Breast epithelium (tissue), 4 donors: ENCODE measurements at regions not wholly inside any gene's neighbourhood (a gene's known extent, or its start where the extent isn't known, plus 50 kb on each side); places are given as distances from the start of the nearest gene placed in this dataset.

Source experiments
- DNase-seq, 2 donors: peaks; one replicate each; pipeline ENCODE4 v3.0.0-alpha.2; 2019; ENCODE audit warnings: low spot score in 2 of 2
- H3K27ac ChIP-seq, 2 donors: fragments of 200-600 bp; sonication (generic) in 1 of 2; one replicate each; pipeline ENCODE4 v1.5.1; 2016 to 2019; ENCODE audit warnings: mild to moderate bottlenecking in 1 of 2
- H3K27me3 ChIP-seq, 2 donors: fragments of 200-600 bp; sonication (generic) in 1 of 2; one replicate each; pipeline versions ENCODE4 v1.5.1 to v1.6.0; 2017 to 2019; ENCODE audit warnings: control low read depth in 1 of 2, mild to moderate bottlenecking in 1 of 2
- H3K36me3 ChIP-seq: fragments of 200-600 bp; one replicate; pipeline ENCODE4 v1.5.1; 2019
- H3K4me1 ChIP-seq, 2 donors: fragments of 200-600 bp; sonication (generic); one replicate each; pipeline ENCODE4 v1.5.1; 2016 to 2019; ENCODE audit warnings: control low read depth in 1 of 2
- H3K4me3 ChIP-seq, 3 donors: fragments of 200-600 bp; sonication (generic); 1 replicate in 2 of 3; 2 replicates in 1 of 3; pipeline ENCODE4 v1.5.1; 2016 to 2019; ENCODE audit warnings: mild to moderate bottlenecking in 3 of 3, moderate library complexity in 2 of 3
- H3K9me3 ChIP-seq, 2 donors: fragments of 200-600 bp; sonication (generic) in 1 of 2; one replicate each; pipeline ENCODE4 v1.5.1; 2016 to 2019; ENCODE audit warnings: control low read depth in 1 of 2
- POLR2A ChIP-seq: fragments of 450-650 bp; IDR thresholded peaks from one replicate; pipeline ENCODE4 v1.6.1; 2016; ENCODE audit warnings: antibody characterized with exemption, mild to moderate bottlenecking, moderate library complexity
- POLR2AphosphoS5 ChIP-seq, 3 donors: sonication (generic); formaldehyde crosslinking; IDR thresholded peaks; one replicate each; pipeline ENCODE4 v1.6.1; 2017; ENCODE audit warnings: antibody characterized with exemption in 3 of 3
- intact Hi-C: fragments of 100-400 bp; cut with DNase I; formaldehyde crosslinking; loops from one replicate; pipeline ENCODE4 v1.15.1; 2023; ENCODE audit warnings: low total_unique reads
- TF ChIP-seq, protein P1 (sequence below), 3 donors: fragments of 450-650 bp; IDR thresholded peaks; one replicate each; pipeline ENCODE4 v1.5.1; 2016 to 2017; ENCODE audit warnings: antibody characterized with exemption in 3 of 3, mild to moderate bottlenecking in 3 of 3, moderate library complexity in 3 of 3

DNA sequence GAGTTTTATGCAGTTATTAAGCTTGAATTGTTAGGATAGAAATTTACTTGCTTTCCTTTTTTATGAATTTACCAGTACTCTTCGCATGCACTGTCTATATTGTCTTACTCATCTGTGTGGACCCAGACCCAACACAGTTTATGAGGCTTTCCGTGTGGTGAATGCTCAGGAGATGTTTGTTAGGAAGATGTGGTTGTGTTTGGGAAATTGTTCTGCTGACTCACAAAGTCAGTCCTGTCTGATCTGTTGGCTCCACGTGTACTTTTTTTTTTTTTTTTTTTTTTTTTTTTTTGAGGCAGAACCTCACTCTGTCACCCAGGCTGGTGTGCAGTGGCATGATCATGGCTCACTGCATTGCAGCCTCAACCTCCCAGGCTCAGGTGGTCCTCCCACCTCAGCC, 532.5 kb downstream of the LMO7 start:
- Histone ChIP-seq H3K27ac (no peak overlapping the region), H3K27me3 (no peaks in the 10 kb centered on the region), H3K4me1 (no peaks in the 10 kb centered on the region), H3K4me3 (no peak overlapping the region), H3K36me3 (no peaks in the 10 kb centered on the region), H3K9me3 (no peaks in the 10 kb centered on the region)
- DNase-seq: no peak
- intact Hi-C loops: no loop called here
- no peak for TF ChIP-seq POLR2A
- TF ChIP-seq, protein P1, sequence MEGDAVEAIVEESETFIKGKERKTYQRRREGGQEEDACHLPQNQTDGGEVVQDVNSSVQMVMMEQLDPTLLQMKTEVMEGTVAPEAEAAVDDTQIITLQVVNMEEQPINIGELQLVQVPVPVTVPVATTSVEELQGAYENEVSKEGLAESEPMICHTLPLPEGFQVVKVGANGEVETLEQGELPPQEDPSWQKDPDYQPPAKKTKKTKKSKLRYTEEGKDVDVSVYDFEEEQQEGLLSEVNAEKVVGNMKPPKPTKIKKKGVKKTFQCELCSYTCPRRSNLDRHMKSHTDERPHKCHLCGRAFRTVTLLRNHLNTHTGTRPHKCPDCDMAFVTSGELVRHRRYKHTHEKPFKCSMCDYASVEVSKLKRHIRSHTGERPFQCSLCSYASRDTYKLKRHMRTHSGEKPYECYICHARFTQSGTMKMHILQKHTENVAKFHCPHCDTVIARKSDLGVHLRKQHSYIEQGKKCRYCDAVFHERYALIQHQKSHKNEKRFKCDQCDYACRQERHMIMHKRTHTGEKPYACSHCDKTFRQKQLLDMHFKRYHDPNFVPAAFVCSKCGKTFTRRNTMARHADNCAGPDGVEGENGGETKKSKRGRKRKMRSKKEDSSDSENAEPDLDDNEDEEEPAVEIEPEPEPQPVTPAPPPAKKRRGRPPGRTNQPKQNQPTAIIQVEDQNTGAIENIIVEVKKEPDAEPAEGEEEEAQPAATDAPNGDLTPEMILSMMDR (IDR thresholded peaks at IDR 0.05): no peak
- TF ChIP-seq POLR2AphosphoS5 (IDR thresholded peaks at IDR 0.05): no peak

DNA sequence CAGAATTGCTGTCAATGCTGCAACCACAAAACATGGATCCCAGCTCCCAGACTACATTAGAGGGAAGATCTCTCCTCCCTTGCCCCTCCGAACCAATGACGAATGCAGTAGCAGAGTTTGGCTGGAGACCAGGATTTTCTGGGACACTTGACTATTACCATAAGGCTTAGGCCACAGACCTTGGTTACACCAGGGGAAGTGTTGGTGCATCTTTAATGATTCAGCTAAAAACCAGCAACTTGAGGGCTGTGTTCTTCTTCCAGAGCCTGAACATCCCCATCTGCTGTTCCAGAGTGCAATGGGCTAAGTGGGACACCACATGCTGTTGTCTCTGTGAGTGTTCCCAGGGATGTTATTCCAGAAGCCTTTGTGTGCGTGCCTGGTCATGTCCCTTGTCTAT, 528.2 kb downstream of the LMO7 start:
- H3K4me1 ChIP-seq: no peaks in the 10 kb centered on the region
- no peak for DNase-seq

DNA sequence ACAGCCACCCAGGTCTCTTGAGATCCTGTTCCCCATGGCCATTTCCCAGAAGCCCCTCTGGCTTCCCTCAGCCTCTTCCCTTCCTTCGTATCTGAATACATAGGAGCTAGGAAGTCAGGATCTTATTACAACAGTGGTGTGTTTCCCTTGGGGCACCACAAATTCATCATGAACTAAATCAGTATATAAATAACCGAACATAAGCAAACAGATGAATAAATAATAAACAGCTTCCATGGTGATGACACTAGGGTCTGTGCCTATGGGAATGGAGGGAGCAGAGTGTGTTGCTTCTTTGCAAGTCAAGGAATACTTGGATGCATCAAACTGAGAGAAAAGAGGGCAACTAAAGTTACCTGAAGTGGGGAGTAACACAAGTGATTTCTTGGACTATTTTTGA, 527.6 kb downstream of the LMO7 start:
- Histone ChIP-seq H3K4me3 (no peak overlapping the region), H3K9me3 (no peaks in the 10 kb centered on the region), H3K27me3 (no peaks in the 10 kb centered on the region), H3K36me3 (no peaks in the 10 kb centered on the region), H3K27ac (no peak overlapping the region), H3K4me1 (no peaks in the 10 kb centered on the region)
- no peak for DNase-seq
- intact Hi-C loops: no loop called here
- no peak for TF ChIP-seq POLR2A
- TF ChIP-seq, protein P1 (IDR thresholded peaks at IDR 0.05): no peak
- TF ChIP-seq POLR2AphosphoS5 (IDR thresholded peaks at IDR 0.05): no peak

More for the DNA sequence above, 528.2 kb downstream of the LMO7 start:
- Histone ChIP-seq H3K27me3 (no peaks in the 10 kb centered on the region), H3K36me3 (no peaks in the 10 kb centered on the region), H3K4me3 (no peak overlapping the region), H3K27ac (no peak overlapping the region), H3K9me3 (no peaks in the 10 kb centered on the region)
- TF ChIP-seq, protein P1 (IDR thresholded peaks at IDR 0.05): no peak
- TF ChIP-seq POLR2A (no peak), POLR2AphosphoS5 (IDR thresholded peaks at IDR 0.05) (no peak)
- intact Hi-C loops: no loop called here

DNA sequence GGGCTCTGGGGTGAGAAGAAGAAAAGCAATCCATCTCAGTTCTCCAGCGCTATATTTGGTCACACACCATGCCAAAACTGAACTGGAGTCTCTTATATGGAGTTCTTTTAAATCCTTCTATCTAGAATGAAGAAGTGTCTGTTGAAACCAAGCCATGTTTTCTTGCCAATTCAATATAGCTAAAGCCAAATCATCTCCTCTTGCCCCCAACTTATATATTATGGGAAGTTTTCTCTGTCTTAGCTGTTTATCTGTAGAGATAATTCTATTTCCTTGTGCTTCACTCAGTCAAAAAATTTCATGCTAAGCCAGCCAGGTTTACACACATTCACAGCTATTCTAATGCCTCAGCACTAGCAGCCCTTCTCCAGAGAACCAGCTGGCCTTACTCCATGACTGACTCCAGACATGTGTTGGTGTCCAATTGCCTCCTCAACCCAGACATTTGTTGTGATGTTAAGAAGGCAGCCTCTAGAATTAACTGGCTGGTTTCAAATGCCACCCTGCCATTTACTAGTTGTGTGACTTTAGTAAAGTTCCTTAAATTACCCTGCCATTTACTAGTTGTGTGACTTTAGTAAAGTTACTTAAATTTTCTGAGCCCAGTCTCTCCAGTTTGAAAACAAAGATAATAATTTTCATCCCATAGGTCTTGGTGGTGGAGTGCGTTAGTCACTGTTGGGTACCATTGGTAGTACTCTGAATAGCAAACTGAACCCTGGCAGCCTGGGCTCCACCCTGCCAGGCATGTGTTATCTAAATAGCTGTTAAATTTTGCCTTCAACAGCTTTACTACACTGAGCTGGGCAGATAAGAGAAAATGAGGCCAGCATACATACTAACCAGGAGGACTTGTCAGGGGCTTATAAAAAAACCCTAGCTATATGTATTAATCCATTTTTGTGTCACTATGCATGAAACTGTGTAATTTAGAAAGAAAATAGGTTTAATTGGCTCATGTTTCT, 525.1 kb downstream of the LMO7 start:
- DNase-seq: no peak
- H3K4me3 ChIP-seq: no peak overlapping the region
- H3K9me3 ChIP-seq: no peaks in the 10 kb centered on the region
- intact Hi-C loops: no loop called here
- no peak overlapping the region for H3K27ac ChIP-seq
- H3K4me1 ChIP-seq: no peaks in the 10 kb centered on the region
- no peak for TF ChIP-seq POLR2A
- no peak for TF ChIP-seq POLR2AphosphoS5 (IDR thresholded peaks at IDR 0.05)
- TF ChIP-seq, protein P1 (IDR thresholded peaks at IDR 0.05): no peak
- no peaks in the 10 kb centered on the region for H3K36me3 ChIP-seq
- H3K27me3 ChIP-seq: no peaks in the 10 kb centered on the region

DNA sequence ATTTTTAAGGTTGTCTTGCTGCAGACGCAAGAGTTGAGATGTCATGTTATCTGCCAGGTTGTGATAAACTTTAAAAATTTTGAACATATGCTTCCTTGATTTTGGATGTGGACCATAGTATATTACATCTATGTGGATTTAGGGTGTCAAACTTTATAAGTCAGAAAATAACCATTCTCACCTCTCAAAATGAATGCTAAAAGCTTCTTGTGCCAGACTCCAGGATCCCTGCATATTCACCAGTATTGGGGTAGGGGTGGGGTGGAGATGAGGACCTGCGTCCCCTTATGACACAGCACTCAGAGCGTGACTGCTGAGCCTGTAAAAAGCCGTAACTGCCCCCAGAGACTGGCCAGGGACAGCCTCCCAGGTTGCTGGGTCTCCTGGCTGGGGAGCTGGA, 524.4 kb downstream of the LMO7 start:
- Histone ChIP-seq H3K36me3 (no peaks in the 10 kb centered on the region), H3K27ac (no peak overlapping the region), H3K27me3 (no peaks in the 10 kb centered on the region), H3K4me3 (no peak overlapping the region), H3K9me3 (no peaks in the 10 kb centered on the region), H3K4me1 (no peaks in the 10 kb centered on the region)
- no peak for DNase-seq
- TF ChIP-seq, protein P1 (IDR thresholded peaks at IDR 0.05): no peak
- TF ChIP-seq POLR2AphosphoS5 (IDR thresholded peaks at IDR 0.05) (no peak), POLR2A (no peak)
- intact Hi-C loops: no loop called here
